T-cell (primary cell): ENCODE measurements at regions not wholly inside any gene's neighbourhood (a gene's known extent, or its start where the extent isn't known, plus 50 kb on each side); places are given as distances from the start of the nearest gene placed in this dataset.
"Not testable (repeated sequence)": the region's sequence is repeated elsewhere in the genome, so short reads cannot be mapped to it uniquely, and the experiment has no call there.

Experiments
- ATAC-seq, 4 experiments: fragments of 200-7000 bp in 3 of 4; fragments of 150-1000 bp in 1 of 4; cut with Tn5 transposase; replicated peaks in 1 of 4; 1 replicate in 3 of 4; 2 replicates in 1 of 4; pipeline ENCODE4 v1.10.0; 2021; ENCODE audit warnings: moderate library complexity in 3 of 4, mild to moderate bottlenecking in 2 of 4, moderate number of reproducible peaks in 1 of 4
- CTCF ChIA-PET, 2 donors: fragments of 300-600 bp; sonication (Branson Sonifier 250); formaldehyde crosslinking; loops; one replicate each; lab custom pipeline; 2022; ENCODE audit warnings: antibody characterized with exemption in 2 of 2; lab: Charles Lee
- POLR2A ChIA-PET, 2 donors: fragments of 300-600 bp; sonication (Branson Sonifier 250); formaldehyde crosslinking; loops; one replicate each; lab custom pipeline; 2022; ENCODE audit warnings: antibody characterized with exemption in 2 of 2; lab: Charles Lee
- DNase-seq, 35 experiments: peaks; one replicate each; pipeline versions ENCODE4 v3.0.0 to v3.0.0-alpha.2; 2013 to 2023
- H3K27ac ChIP-seq: one replicate; pipeline ENCODE4 v1.5.1; 2013; ENCODE audit warnings: low read length
- H3K27me3 ChIP-seq, 2 experiments: replicated peaks in 1 of 2; 1 replicate in 1 of 2; 2 replicates in 1 of 2; pipeline versions ENCODE4 v1.6.1 to v1.7.0; 2013; ENCODE audit warnings: low read length in 1 of 2, mixed read lengths in 1 of 2; ENCODE audit not compliant: control insufficient read depth in 2 of 2, insufficient read depth in 2 of 2; ENCODE audit errors: extremely low read depth in 1 of 2
- H3K36me3 ChIP-seq, 2 donors: 1 replicate in 1 of 2; 2 replicates in 1 of 2; pipeline versions ENCODE4 v1.6.1 to v1.7.0; 2013; ENCODE audit warnings: low read length in 1 of 2; ENCODE audit not compliant: control insufficient read depth in 2 of 2, insufficient read depth in 1 of 2; ENCODE audit errors: extremely low read depth in 1 of 2
- H3K4me1 ChIP-seq, 2 experiments: 1 replicate in 1 of 2; 2 replicates in 1 of 2; pipeline versions ENCODE4 v1.6.1 to v1.7.0; 2013; ENCODE audit warnings: low read length in 2 of 2, mixed read lengths in 1 of 2; ENCODE audit not compliant: insufficient read depth in 2 of 2, control insufficient read depth in 1 of 2; ENCODE audit errors: extremely low read depth in 1 of 2
- H3K4me3 ChIP-seq, 2 donors: 1 replicate in 1 of 2; 2 replicates in 1 of 2; pipeline versions ENCODE4 v1.5.1 to v1.7.0; 2013; ENCODE audit warnings: mild to moderate bottlenecking in 2 of 2, low read length in 1 of 2, moderate library complexity in 1 of 2; ENCODE audit not compliant: control insufficient read depth in 1 of 2; ENCODE audit errors: extremely low read depth in 1 of 2
- H3K9me3 ChIP-seq: 2 replicates; pipeline ENCODE4 v1.7.0; 2013
- H3K27ac Mint-ChIP-seq, 2 donors: one replicate each; pipeline ENCODE4 v1.8.0; 2020 to 2021; ENCODE audit warnings: mild to moderate bottlenecking in 2 of 2, mixed read lengths in 2 of 2
- H3K27me3 Mint-ChIP-seq, 2 donors: one replicate each; pipeline ENCODE4 v1.8.0; 2021 to 2022; ENCODE audit warnings: mixed read lengths in 2 of 2
- H3K36me3 Mint-ChIP-seq: one replicate; pipeline ENCODE4 v1.8.0; 2021; ENCODE audit warnings: mixed read lengths
- H3K4me1 Mint-ChIP-seq, 3 donors: one replicate each; pipeline ENCODE4 v1.8.0; 2020 to 2022; ENCODE audit warnings: mixed read lengths in 3 of 3, mild to moderate bottlenecking in 1 of 3
- H3K4me3 Mint-ChIP-seq, 3 donors: one replicate each; pipeline ENCODE4 v1.8.0; 2020 to 2022; ENCODE audit warnings: mild to moderate bottlenecking in 3 of 3, mixed read lengths in 3 of 3, moderate library complexity in 3 of 3
- H3K9me3 Mint-ChIP-seq, 3 donors: one replicate each; pipeline ENCODE4 v1.8.0; 2020 to 2022; ENCODE audit warnings: mixed read lengths in 3 of 3
- WGBS: methylation state at CpG from one replicate; pipeline ENCODE4 v1.1.5; 2013; ENCODE audit warnings: missing lambda C conversion rate; ENCODE audit not compliant: insufficient coverage; 5-methylcytosine and 5-hydroxymethylcytosine counted together

- Histone ChIP-seq H3K9me3 (no peaks in the 10 kb centered on the region), H3K27me3 (peaks cover 0 to 8% of the 10 kb centered on the region in 2 experiments), H3K36me3 (no peaks in the 10 kb centered on the region), H3K4me3 (no peak overlapping the region), H3K4me1 (no peaks in the 10 kb centered on the region), H3K27ac (no peak overlapping the region)
- H3K36me3 Mint-ChIP-seq: no peaks in the 10 kb centered on the region
- WGBS: 80% methylated on average over 6 of the region's 14 CpGs
- no peak overlapping the region for H3K4me3 Mint-ChIP-seq
- ChIA-PET POLR2A (no interaction called here), CTCF (no interaction called here)
- H3K27me3 Mint-ChIP-seq: peaks cover 1 to 20% of the 10 kb centered on the region in 2 donors
- H3K9me3 Mint-ChIP-seq: no peaks in the 10 kb centered on the region
- ATAC-seq (no peak), DNase-seq (no peak)
- H3K27ac Mint-ChIP-seq: no peak overlapping the region
- no peaks in the 10 kb centered on the region for H3K4me1 Mint-ChIP-seq
These were observed 366.3 kb downstream of the RPS6KC1 start for GRCh38 chr1:213417225-213417820.

GRCh38 chr1:213417846-213418245 lies 366.8 kb downstream of the RPS6KC1 start:
- Mint-ChIP-seq H3K4me1 (no peaks in the 10 kb centered on the region), H3K36me3 (no peaks in the 10 kb centered on the region), H3K27me3 (peaks cover 1 to 20% of the 10 kb centered on the region in 2 donors), H3K9me3 (no peaks in the 10 kb centered on the region), H3K4me3 (no peak overlapping the region), H3K27ac (no peak overlapping the region)
- Histone ChIP-seq H3K27ac (no peak overlapping the region), H3K4me3 (no peak overlapping the region), H3K4me1 (no peaks in the 10 kb centered on the region), H3K9me3 (no peaks in the 10 kb centered on the region), H3K27me3 (peaks cover 2 to 8% of the 10 kb centered on the region in 2 experiments), H3K36me3 (no peaks in the 10 kb centered on the region)
- ChIA-PET CTCF (no interaction called here), POLR2A (no interaction called here)
- 50% methylated on average over 1 of the region's 5 CpGs for WGBS
- ATAC-seq: no peak
- no peak for DNase-seq

- Mint-ChIP-seq H3K27ac (no peak overlapping the region), H3K36me3 (no peaks in the 10 kb centered on the region), H3K9me3 (no peaks in the 10 kb centered on the region), H3K4me1 (no peaks in the 10 kb centered on the region), H3K27me3 (peaks cover 1 to 20% of the 10 kb centered on the region in 2 donors), H3K4me3 (no peak overlapping the region)
- DNase-seq (no peak), ATAC-seq (no peak)
- CTCF ChIA-PET: no interaction called here
- Histone ChIP-seq H3K4me1 (no peaks in the 10 kb centered on the region), H3K36me3 (no peaks in the 10 kb centered on the region), H3K27me3 (peaks cover 3 to 8% of the 10 kb centered on the region in 2 experiments), H3K4me3 (no peak overlapping the region), H3K27ac (no peak overlapping the region), H3K9me3 (no peaks in the 10 kb centered on the region)
- POLR2A ChIA-PET: no interaction called here
- 72% methylated on average over 13 of the region's 19 CpGs for WGBS
These were observed 367.4 kb downstream of the RPS6KC1 start for GRCh38 chr1:213418268-213419071.

GRCh38 chr1:213419401-213420030 lies 368.5 kb downstream of the RPS6KC1 start:
- H3K9me3 ChIP-seq: no peaks in the 10 kb centered on the region
- H3K27ac ChIP-seq: no peak overlapping the region
- H3K4me3 ChIP-seq: no peak overlapping the region
- no peaks in the 10 kb centered on the region for H3K36me3 Mint-ChIP-seq
- DNase-seq (no peak), ATAC-seq (no peak)
- peaks cover 1 to 20% of the 10 kb centered on the region in 2 donors for H3K27me3 Mint-ChIP-seq
- no peaks in the 10 kb centered on the region for H3K36me3 ChIP-seq
- no peak overlapping the region for H3K4me3 Mint-ChIP-seq
- no peaks in the 10 kb centered on the region for H3K9me3 Mint-ChIP-seq
- ChIA-PET CTCF (no interaction called here), POLR2A (no interaction called here)
- no peaks in the 10 kb centered on the region for H3K4me1 ChIP-seq
- no peaks in the 10 kb centered on the region for H3K4me1 Mint-ChIP-seq
- no peak overlapping the region for H3K27ac Mint-ChIP-seq
- peaks cover 3 to 8% of the 10 kb centered on the region in 2 experiments for H3K27me3 ChIP-seq
- WGBS: no CpG with 5 or more reads among the region's 3 CpGs

- DNase-seq: not testable (repeated sequence)
These were observed 370.1 kb downstream of the RPS6KC1 start for GRCh38 chr1:213421178-213421577.

GRCh38 chr1:213423041-213423440 lies 372.0 kb downstream of the RPS6KC1 start:
- Histone ChIP-seq H3K4me3 (no peak overlapping the region), H3K9me3 (no peaks in the 10 kb centered on the region), H3K36me3 (no peaks in the 10 kb centered on the region), H3K4me1 (no peaks in the 10 kb centered on the region), H3K27me3 (peaks cover 3 to 4% of the 10 kb centered on the region in 2 experiments), H3K27ac (no peak overlapping the region)
- ChIA-PET POLR2A (no interaction called here), CTCF (no interaction called here)
- Mint-ChIP-seq H3K36me3 (no peaks in the 10 kb centered on the region), H3K4me3 (no peak overlapping the region), H3K27me3 (peaks cover 7 to 16% of the 10 kb centered on the region in 2 donors), H3K4me1 (no peaks in the 10 kb centered on the region), H3K27ac (no peak overlapping the region), H3K9me3 (no peaks in the 10 kb centered on the region)
- ATAC-seq (no peak), DNase-seq (no peak)
- WGBS: 86% methylated on average over 1 of the region's 4 CpGs

More at GRCh38 chr1:213421178-213421577, 370.1 kb downstream of the RPS6KC1 start:
- H3K4me3 ChIP-seq, H3K27me3 ChIP-seq, POLR2A ChIA-PET, CTCF ChIA-PET, H3K27ac Mint-ChIP-seq, H3K4me1 ChIP-seq, ATAC-seq, H3K4me3 Mint-ChIP-seq, H3K4me1 Mint-ChIP-seq, H3K36me3 ChIP-seq, H3K36me3 Mint-ChIP-seq, H3K9me3 Mint-ChIP-seq, H3K27ac ChIP-seq, H3K9me3 ChIP-seq: not testable (repeated sequence)
- WGBS: no CpG with 5 or more reads among the region's 7 CpGs
- peaks cover 7 to 20% of the 10 kb centered on the region in 2 donors for H3K27me3 Mint-ChIP-seq
